ENCODE measurements at regions not wholly inside any gene's neighbourhood (a gene's known extent, or its start where the extent isn't known, plus 50 kb on each side); places are given as distances from the start of the nearest gene placed in this dataset.
A peak's percentile ranks its signal among the peaks of the same experiment; 100 is the strongest.

DNA sequence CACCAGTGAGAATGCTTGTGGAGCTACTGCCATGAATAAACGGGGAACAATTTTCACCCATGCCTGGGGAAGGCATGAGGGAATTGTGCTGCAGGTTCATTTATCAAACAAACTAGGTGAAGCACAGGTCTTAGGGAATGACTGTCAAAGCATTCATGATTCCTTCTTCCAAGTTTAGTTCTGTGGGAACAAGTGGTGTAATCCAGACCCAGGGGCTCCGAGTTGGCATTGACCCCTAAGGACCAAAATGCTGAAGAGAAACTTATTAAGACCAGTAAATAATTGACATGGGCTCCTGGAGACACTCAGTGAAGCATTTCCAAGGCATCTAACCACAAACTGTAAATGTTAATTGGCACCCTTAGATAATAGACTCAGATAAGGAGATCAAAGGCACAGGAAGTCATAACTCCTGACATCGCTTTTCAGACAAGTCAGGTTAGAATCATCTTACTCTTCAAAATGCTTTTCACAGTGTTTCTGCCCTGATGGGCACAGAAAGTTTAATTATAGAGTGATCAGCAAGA is 96.9 kb downstream of the SPP2 start:
- Histone ChIP-seq H3K9me3 (ENCODE audit: control insufficient read depth, low read depth, low read length) (no peaks in the 10 kb centered on the region), H3K4me1 (ENCODE audit: control insufficient read depth, extremely low read depth, insufficient read depth, low read length) (peaks cover 28% of the 10 kb centered on the region), H3K4me3 (ENCODE audit: control insufficient read depth in 2 of 3, extremely low read depth in 1 of 3, insufficient read depth in 2 of 3, low read depth in 1 of 3, low read length in 3 of 3) (no peak overlapping the region), H3K9ac (ENCODE audit: control insufficient read depth, extremely low read depth, insufficient read depth, low read length) (no peak overlapping the region), H4K20me1 (ENCODE audit: control insufficient read depth, extremely low read depth, insufficient read depth, low read length) (no peaks in the 10 kb centered on the region), H3K36me3 (ENCODE audit: control insufficient read depth in 2 of 2, extremely low read depth in 1 of 2, insufficient read depth in 2 of 2, low read length in 2 of 2) (no peaks in the 10 kb centered on the region), H3K27me3 (ENCODE audit: control insufficient read depth, extremely low read depth, insufficient read depth, low read length) (no peaks in the 10 kb centered on the region), H3K79me2 (ENCODE audit: control insufficient read depth, insufficient read depth, low read length) (no peaks in the 10 kb centered on the region), H2AFZ (ENCODE audit: control insufficient read depth, low read length) (no peak overlapping the region), H3K9me1 (ENCODE audit: control insufficient read depth, extremely low read depth, insufficient read depth, low read length) (no peaks in the 10 kb centered on the region), H3K4me2 (ENCODE audit: control insufficient read depth, extremely low read depth, insufficient read depth, low read depth, low read length) (peak overlapping the region; percentile 13), H3K27ac (ENCODE audit: control insufficient read depth, insufficient read depth, low read length) (peak overlapping the region; percentile 81)
- no peak for TF ChIP-seq EZH2 (IDR thresholded peaks at IDR 0.05; ENCODE audit: low read length)
- TF ChIP-seq, protein P1, sequence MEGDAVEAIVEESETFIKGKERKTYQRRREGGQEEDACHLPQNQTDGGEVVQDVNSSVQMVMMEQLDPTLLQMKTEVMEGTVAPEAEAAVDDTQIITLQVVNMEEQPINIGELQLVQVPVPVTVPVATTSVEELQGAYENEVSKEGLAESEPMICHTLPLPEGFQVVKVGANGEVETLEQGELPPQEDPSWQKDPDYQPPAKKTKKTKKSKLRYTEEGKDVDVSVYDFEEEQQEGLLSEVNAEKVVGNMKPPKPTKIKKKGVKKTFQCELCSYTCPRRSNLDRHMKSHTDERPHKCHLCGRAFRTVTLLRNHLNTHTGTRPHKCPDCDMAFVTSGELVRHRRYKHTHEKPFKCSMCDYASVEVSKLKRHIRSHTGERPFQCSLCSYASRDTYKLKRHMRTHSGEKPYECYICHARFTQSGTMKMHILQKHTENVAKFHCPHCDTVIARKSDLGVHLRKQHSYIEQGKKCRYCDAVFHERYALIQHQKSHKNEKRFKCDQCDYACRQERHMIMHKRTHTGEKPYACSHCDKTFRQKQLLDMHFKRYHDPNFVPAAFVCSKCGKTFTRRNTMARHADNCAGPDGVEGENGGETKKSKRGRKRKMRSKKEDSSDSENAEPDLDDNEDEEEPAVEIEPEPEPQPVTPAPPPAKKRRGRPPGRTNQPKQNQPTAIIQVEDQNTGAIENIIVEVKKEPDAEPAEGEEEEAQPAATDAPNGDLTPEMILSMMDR (optimal IDR thresholded peaks at IDR 0.05 in 1 of 3, IDR thresholded peaks at IDR 0.05 in 1 of 3, conservative IDR thresholded peaks at IDR 0.05 in 1 of 3; ENCODE audit: extremely low read depth in 1 of 3, insufficient read depth in 2 of 3, low read length in 3 of 3), result no peak
- dilution Hi-C loops (cut with MboI; ENCODE audit: extremely low pct_ligation_motif_present, low sequenced_read_pairs), result no loop called here
- DNase-seq (ENCODE audit: low read depth, low spot score) (no peak), FAIRE-seq (peak; percentile 85)

GRCh38 chr2:234146087-234146826 is 95.8 kb downstream of the SPP2 start:
- Histone ChIP-seq H3K27ac (ENCODE audit: control insufficient read depth, insufficient read depth, low read length) (peak overlapping the region; percentile 81), H3K9me1 (ENCODE audit: control insufficient read depth, extremely low read depth, insufficient read depth, low read length) (no peaks in the 10 kb centered on the region), H2AFZ (ENCODE audit: control insufficient read depth, low read length) (no peak overlapping the region), H3K9ac (ENCODE audit: control insufficient read depth, extremely low read depth, insufficient read depth, low read length) (peak overlapping the region; percentile 22), H3K4me2 (ENCODE audit: control insufficient read depth, extremely low read depth, insufficient read depth, low read depth, low read length) (peak overlapping the region; percentile 46), H3K4me1 (ENCODE audit: control insufficient read depth, extremely low read depth, insufficient read depth, low read length) (peaks cover 28% of the 10 kb centered on the region), H3K4me3 (ENCODE audit: control insufficient read depth in 2 of 3, extremely low read depth in 1 of 3, insufficient read depth in 2 of 3, low read depth in 1 of 3, low read length in 3 of 3) (no peak overlapping the region), H3K9me3 (ENCODE audit: control insufficient read depth, low read depth, low read length) (no peaks in the 10 kb centered on the region), H3K79me2 (ENCODE audit: control insufficient read depth, insufficient read depth, low read length) (no peaks in the 10 kb centered on the region), H4K20me1 (ENCODE audit: control insufficient read depth, extremely low read depth, insufficient read depth, low read length) (no peaks in the 10 kb centered on the region), H3K27me3 (ENCODE audit: control insufficient read depth, extremely low read depth, insufficient read depth, low read length) (no peaks in the 10 kb centered on the region), H3K36me3 (ENCODE audit: control insufficient read depth in 2 of 2, extremely low read depth in 1 of 2, insufficient read depth in 2 of 2, low read length in 2 of 2) (no peaks in the 10 kb centered on the region)
- TF ChIP-seq, protein P1 (optimal IDR thresholded peaks at IDR 0.05 in 1 of 3, IDR thresholded peaks at IDR 0.05 in 1 of 3, conservative IDR thresholded peaks at IDR 0.05 in 1 of 3; ENCODE audit: extremely low read depth in 1 of 3, insufficient read depth in 2 of 3, low read length in 3 of 3), result peak in 1 of 3 experiments; percentile 47
- TF ChIP-seq EZH2 (IDR thresholded peaks at IDR 0.05; ENCODE audit: low read length), result no peak
- dilution Hi-C loops (cut with MboI; ENCODE audit: extremely low pct_ligation_motif_present, low sequenced_read_pairs), result no loop called here
- FAIRE-seq (peak; percentile 98), DNase-seq (ENCODE audit: low read depth, low spot score) (no peak)

Data from keratinocyte (primary cell).